GM12878 (cell line): ENCODE measurements at regions not wholly inside any gene's neighbourhood (a gene's known extent, or its start where the extent isn't known, plus 50 kb on each side); places are given as distances from the start of the nearest gene placed in this dataset.

Source experiments
- ATAC-seq: fragments of 200-7000 bp; cut with Tn5 transposase; 3 replicates; pipeline ENCODE4 v1.9.1; 2020; ENCODE audit warnings: mild to moderate bottlenecking, moderate library complexity
- BruUV-seq: library from RNA; stranded (reverse); fragments of 400-500 nt; replicated peaks from 2 replicates; lab custom pipeline; 2021; lab: Mats Ljungman, UMichigan
- CTCF ChIA-PET: fragments of 300-600 bp; sonication (Branson Sonifier 250); formaldehyde crosslinking; extraction: SDS; loops from one replicate; lab custom pipeline; 2021; ENCODE audit warnings: inconsistent platforms; lab: Yijun Ruan, JAX
- POLR2A ChIA-PET: fragments of 350-600 bp; formaldehyde crosslinking; extraction: SDS; loops from one replicate; lab custom pipeline; 2021; ENCODE audit warnings: inconsistent platforms; lab: Charles Lee
- RAD21 ChIA-PET: fragments of 300-600 bp; sonication (Branson Sonifier 250); formaldehyde crosslinking; loops from one replicate; lab custom pipeline; 2023; ENCODE audit warnings: antibody characterized with exemption; ENCODE audit not compliant: unreplicated experiment; lab: Charles Lee
- SMC1A ChIA-PET: fragments of 300-600 bp; sonication (Branson Sonifier 250); formaldehyde crosslinking; loops from one replicate; lab custom pipeline; 2023; ENCODE audit not compliant: unreplicated experiment, uncharacterized antibody; lab: Charles Lee
- DNase-seq: peaks from one replicate; pipeline ENCODE4 v3.0.0-alpha.2; 2011; ENCODE audit warnings: low read depth, low spot score
- FAIRE-seq: peaks from 3 replicates; lab custom pipeline; 2011; peaks lifted over from hg19 to GRCh38; lab: Jason Lieb, UNC
- H2AFZ ChIP-seq: 2 replicates; pipeline ENCODE4 v1.6.0; 2011; ENCODE audit warnings: low read depth, low read length, control low read depth; ENCODE audit not compliant: control insufficient read depth
- H3K27ac ChIP-seq: 2 replicates; pipeline ENCODE4 v1.5.1; 2011; ENCODE audit warnings: control low read depth; ENCODE audit not compliant: control insufficient read depth, insufficient read depth
- H3K27me3 ChIP-seq, 2 experiments: replicated peaks in 1 of 2; 2 replicates each; pipeline versions ENCODE4 v1.6.0 to v1.6.1; 2011; ENCODE audit warnings: low read length in 1 of 2; ENCODE audit not compliant: control insufficient read depth in 2 of 2, insufficient read depth in 2 of 2
- H3K36me3 ChIP-seq, 2 experiments: 2 replicates each; pipeline ENCODE4 v1.5.1; 2011; ENCODE audit warnings: low read length in 1 of 2; ENCODE audit not compliant: control insufficient read depth in 2 of 2, insufficient read depth in 2 of 2
- H3K4me1 ChIP-seq: 2 replicates; pipeline ENCODE4 v1.6.1; 2011; ENCODE audit warnings: mild to moderate bottlenecking, low read length, moderate library complexity, mixed read lengths; ENCODE audit not compliant: control insufficient read depth, insufficient read depth
- H3K4me2 ChIP-seq: 2 replicates; pipeline ENCODE4 v1.6.0; 2011; ENCODE audit warnings: control low read depth; ENCODE audit not compliant: control insufficient read depth, insufficient read depth
- H3K4me3 ChIP-seq: fragments of 200-600 bp; sonication (generic); 2 replicates; pipeline ENCODE4 v1.5.1; 2016
- H3K79me2 ChIP-seq: 2 replicates; pipeline ENCODE4 v1.6.0; 2011; ENCODE audit warnings: low read length; ENCODE audit not compliant: control insufficient read depth, insufficient read depth
- H3K9ac ChIP-seq: 2 replicates; pipeline ENCODE4 v1.8.0; 2011; ENCODE audit warnings: low read length, control low read depth, mixed read lengths; ENCODE audit not compliant: control insufficient read depth, insufficient read depth
- H3K9me3 ChIP-seq: replicated peaks from 3 replicates; pipeline ENCODE4 v1.5.1; 2011; ENCODE audit warnings: mild to moderate bottlenecking, low read length; ENCODE audit not compliant: control insufficient read depth, insufficient read depth
- H4K20me1 ChIP-seq: 2 replicates; pipeline ENCODE4 v1.6.0; 2011; ENCODE audit not compliant: control insufficient read depth, insufficient read depth
- PML ChIP-seq: IDR thresholded peaks from 2 replicates; pipeline ENCODE4 v1.6.1; 2012; ENCODE audit warnings: low read length, inconsistent platforms
- RAD51 ChIP-seq: fragments of 450-650 bp; IDR thresholded peaks from 2 replicates; pipeline ENCODE4 v1.6.1; 2016; ENCODE audit warnings: moderate library complexity, mild to moderate bottlenecking, inconsistent platforms
- SREBF1 ChIP-seq: IDR thresholded peaks from 2 replicates; pipeline ENCODE4 v1.6.1; 2012; ENCODE audit warnings: mild to moderate bottlenecking, low read length
- SRF ChIP-seq, 2 experiments: IDR thresholded peaks; 2 replicates each; pipeline ENCODE4 v1.6.1; 2011; ENCODE audit warnings: low read depth in 2 of 2, low read length in 2 of 2, mild to moderate bottlenecking in 1 of 2, moderate library complexity in 1 of 2
- WGBS: methylation state at CpG from one replicate; pipeline ENCODE4 v1.1.6; 2016; ENCODE audit warnings: low lambda C conversion rate; ENCODE audit not compliant: insufficient replicate concordance, insufficient coverage; ENCODE audit errors: missing lambda C conversion rate; 5-methylcytosine and 5-hydroxymethylcytosine counted together
- in situ Hi-C: fragments of 300-500 bp; cut with MboI; formaldehyde crosslinking; loops from 9 replicates; pipeline ENCODE4 v1.14.3; 2018; ENCODE audit warnings: mixed read lengths
- intact Hi-C: fragments of 100-400 bp; cut with micrococcal nuclease; formaldehyde crosslinking; loops from one replicate; pipeline ENCODE4 v1.14.2; 2022; ENCODE audit not compliant: unreplicated experiment
- TF ChIP-seq, protein P1 (sequence below): fragments of 150-350 bp; IDR thresholded peaks from 2 replicates; pipeline ENCODE4 v1.6.1; 2016; ENCODE audit warnings: low read depth, low read length

DNA sequence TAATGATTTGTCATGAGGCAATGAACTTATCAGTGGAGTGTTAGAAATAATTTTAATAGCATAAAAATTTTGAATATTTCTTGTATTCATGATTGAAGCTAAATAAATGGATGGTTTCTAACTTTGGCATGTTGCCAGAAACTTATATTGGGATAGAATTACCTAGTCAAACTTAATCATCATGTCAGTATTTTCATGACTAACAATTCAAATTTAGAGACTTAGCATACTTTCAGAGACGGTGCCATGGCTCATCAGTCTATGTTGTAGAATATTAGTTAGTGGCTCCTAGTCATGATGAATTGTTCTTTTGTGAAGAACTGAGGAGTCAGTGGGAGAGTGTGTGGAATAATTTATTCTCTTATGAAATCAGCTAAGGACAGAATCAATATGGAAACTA, 599.6 kb upstream of the POT1 start:
- no peaks in the 10 kb centered on the region for H3K27me3 ChIP-seq
- RAD21 ChIA-PET, result no interaction called here
- no peak overlapping the region for H3K4me3 ChIP-seq
- DNase-seq, result no peak
- intact Hi-C loops, result no loop called here
- POLR2A ChIA-PET, result no interaction called here
- SMC1A ChIA-PET, result interaction anchor here (0.9 to 2.4 kb wide), 2 partner anchors 11 to 109 kb away, joined by 3 to 12 read pairs; no protein-coding TSS in a partner anchor
- no peak for FAIRE-seq
- TF ChIP-seq SREBF1 (no peak), SRF (IDR thresholded peaks at IDR 0.05; ENCODE audit: low read depth in 2 of 2, low read length in 2 of 2) (no peak), RAD51 (no peak), PML (no peak)
- TF ChIP-seq, protein P1, sequence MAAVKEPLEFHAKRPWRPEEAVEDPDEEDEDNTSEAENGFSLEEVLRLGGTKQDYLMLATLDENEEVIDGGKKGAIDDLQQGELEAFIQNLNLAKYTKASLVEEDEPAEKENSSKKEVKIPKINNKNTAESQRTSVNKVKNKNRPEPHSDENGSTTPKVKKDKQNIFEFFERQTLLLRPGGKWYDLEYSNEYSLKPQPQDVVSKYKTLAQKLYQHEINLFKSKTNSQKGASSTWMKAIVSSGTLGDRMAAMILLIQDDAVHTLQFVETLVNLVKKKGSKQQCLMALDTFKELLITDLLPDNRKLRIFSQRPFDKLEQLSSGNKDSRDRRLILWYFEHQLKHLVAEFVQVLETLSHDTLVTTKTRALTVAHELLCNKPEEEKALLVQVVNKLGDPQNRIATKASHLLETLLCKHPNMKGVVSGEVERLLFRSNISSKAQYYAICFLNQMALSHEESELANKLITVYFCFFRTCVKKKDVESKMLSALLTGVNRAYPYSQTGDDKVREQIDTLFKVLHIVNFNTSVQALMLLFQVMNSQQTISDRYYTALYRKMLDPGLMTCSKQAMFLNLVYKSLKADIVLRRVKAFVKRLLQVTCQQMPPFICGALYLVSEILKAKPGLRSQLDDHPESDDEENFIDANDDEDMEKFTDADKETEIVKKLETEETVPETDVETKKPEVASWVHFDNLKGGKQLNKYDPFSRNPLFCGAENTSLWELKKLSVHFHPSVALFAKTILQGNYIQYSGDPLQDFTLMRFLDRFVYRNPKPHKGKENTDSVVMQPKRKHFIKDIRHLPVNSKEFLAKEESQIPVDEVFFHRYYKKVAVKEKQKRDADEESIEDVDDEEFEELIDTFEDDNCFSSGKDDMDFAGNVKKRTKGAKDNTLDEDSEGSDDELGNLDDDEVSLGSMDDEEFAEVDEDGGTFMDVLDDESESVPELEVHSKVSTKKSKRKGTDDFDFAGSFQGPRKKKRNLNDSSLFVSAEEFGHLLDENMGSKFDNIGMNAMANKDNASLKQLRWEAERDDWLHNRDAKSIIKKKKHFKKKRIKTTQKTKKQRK, result no peak
- TF ChIP-seq, all 136 proteins: peak for 0
- H3K9ac ChIP-seq, result no peak overlapping the region
- no peak overlapping the region for H3K4me2 ChIP-seq
- in situ Hi-C loops, result no loop called here
- no peak for ATAC-seq
- no peaks in the 10 kb centered on the region for H3K79me2 ChIP-seq
- H3K36me3 ChIP-seq, result no peaks in the 10 kb centered on the region
- no peaks in the 10 kb centered on the region for H4K20me1 ChIP-seq
- no peaks in the 10 kb centered on the region for H3K9me3 ChIP-seq
- CTCF ChIA-PET, result interaction anchor here (0.6 kb wide), 2 partner anchors 787 to 1358 kb away, joined by 3 read pairs; no protein-coding TSS in a partner anchor
- no peak overlapping the region for H2AFZ ChIP-seq
- no TSS peak for BruUV-seq
- H3K4me1 ChIP-seq, result no peaks in the 10 kb centered on the region
- H3K27ac ChIP-seq, result no peak overlapping the region
- 6% methylated on average over 1 of the region's 1 CpG for WGBS
